Panc1 (cell line): ENCODE measurements at regions not wholly inside any gene's neighbourhood (a gene's known extent, or its start where the extent isn't known, plus 50 kb on each side); places are given as distances from the start of the nearest gene placed in this dataset.

ENCODE experiments used
- ATAC-seq: fragments of 200-7000 bp; cut with Tn5 transposase; 2 replicates; pipeline ENCODE4 v1.9.1; 2020; ENCODE audit warnings: mild to moderate bottlenecking, moderate library complexity
- BruUV-seq: library from RNA; stranded (reverse); fragments of 400-500 nt; replicated peaks from 2 replicates; lab custom pipeline; 2021; lab: Mats Ljungman, UMichigan
- CTCF ChIA-PET: fragments of 300-600 bp; sonication (Branson Sonifier 250); formaldehyde crosslinking; loops from one replicate; lab custom pipeline; 2022; ENCODE audit warnings: antibody characterized with exemption; lab: Charles Lee
- POLR2A ChIA-PET: fragments of 300-600 bp; sonication (Branson Sonifier 250); formaldehyde crosslinking; loops from one replicate; lab custom pipeline; 2022; ENCODE audit warnings: antibody characterized with exemption; lab: Charles Lee
- DNase-seq: peaks from one replicate; pipeline ENCODE4 v3.0.0-alpha.2; 2010; ENCODE audit warnings: low read depth, low spot score
- H3K27ac ChIP-seq: 2 replicates; pipeline ENCODE4 v1.5.1; 2011; ENCODE audit warnings: mild to moderate bottlenecking, low read length, inconsistent platforms
- H3K27me3 ChIP-seq: fragments of 200-500 bp; sonication (Bioruptor generic); 2 replicates; pipeline ENCODE4 v1.6.0; 2014; ENCODE audit warnings: low read length, inconsistent platforms; ENCODE audit not compliant: control insufficient read depth, insufficient read depth
- H3K36me3 ChIP-seq: fragments of 200-500 bp; sonication (Bioruptor generic); 2 replicates; pipeline ENCODE4 v1.5.1; 2014; ENCODE audit warnings: inconsistent platforms, mild to moderate bottlenecking, low read length, moderate library complexity; ENCODE audit not compliant: control insufficient read depth, insufficient read depth
- H3K4me1 ChIP-seq: 2 replicates; pipeline ENCODE4 v1.5.1; 2011; ENCODE audit warnings: inconsistent platforms, mild to moderate bottlenecking, low read length, moderate library complexity; ENCODE audit not compliant: control insufficient read depth, insufficient read depth
- H3K4me3 ChIP-seq, 2 experiments: 2 replicates each; pipeline ENCODE4 v1.5.1; 2011 to 2012; ENCODE audit warnings: low read depth in 2 of 2, low read length in 2 of 2, mild to moderate bottlenecking in 2 of 2, inconsistent platforms in 1 of 2, moderate library complexity in 1 of 2
- H3K9me3 ChIP-seq: fragments of 200-500 bp; sonication (Bioruptor generic); 2 replicates; pipeline ENCODE4 v1.5.1; 2014; ENCODE audit warnings: low read depth, mild to moderate bottlenecking, inconsistent platforms, low read length, moderate library complexity; ENCODE audit not compliant: control insufficient read depth, insufficient read depth
- POLR2AphosphoS5 ChIP-seq: IDR thresholded peaks from 2 replicates; pipeline ENCODE4 v1.6.1; 2012; ENCODE audit warnings: mild to moderate bottlenecking, low read depth, low read length, moderate library complexity
- SIN3A ChIP-seq: IDR thresholded peaks from 2 replicates; pipeline ENCODE4 v1.6.1; 2012; ENCODE audit warnings: low read depth, mild to moderate bottlenecking, low read length, moderate library complexity, borderline replicate concordance; ENCODE audit not compliant: insufficient read depth
- TCF7L2 ChIP-seq: IDR thresholded peaks from 2 replicates; pipeline ENCODE4 v1.6.1; 2011; ENCODE audit warnings: mild to moderate bottlenecking, low read depth, low read length, inconsistent platforms
- in situ Hi-C: cut with HindIII; loops from 2 replicates; pipeline ENCODE4 v1.10.0; 2016; ENCODE audit warnings: low sequenced_read_pairs, low pct_unique_long_range_greater_than_20kb
- intact Hi-C: fragments of 100-400 bp; cut with micrococcal nuclease; formaldehyde crosslinking; loops from one replicate; pipeline ENCODE4 v1.10.0; 2022; ENCODE audit not compliant: unreplicated experiment
- TF ChIP-seq, protein P1 (sequence below): fragments of 450-650 bp; IDR thresholded peaks from 2 replicates; pipeline ENCODE4 v1.5.1; 2017; ENCODE audit warnings: mild to moderate bottlenecking
- TF ChIP-seq, protein P2 (sequence below), 2 experiments: IDR thresholded peaks; 2 replicates each; pipeline ENCODE4 v1.6.1; 2011 to 2012; ENCODE audit warnings: low read depth in 2 of 2, control low read depth in 1 of 2, low read length in 1 of 2, mild to moderate bottlenecking in 1 of 2, moderate library complexity in 1 of 2; ENCODE audit not compliant: insufficient read depth in 1 of 2

DNA sequence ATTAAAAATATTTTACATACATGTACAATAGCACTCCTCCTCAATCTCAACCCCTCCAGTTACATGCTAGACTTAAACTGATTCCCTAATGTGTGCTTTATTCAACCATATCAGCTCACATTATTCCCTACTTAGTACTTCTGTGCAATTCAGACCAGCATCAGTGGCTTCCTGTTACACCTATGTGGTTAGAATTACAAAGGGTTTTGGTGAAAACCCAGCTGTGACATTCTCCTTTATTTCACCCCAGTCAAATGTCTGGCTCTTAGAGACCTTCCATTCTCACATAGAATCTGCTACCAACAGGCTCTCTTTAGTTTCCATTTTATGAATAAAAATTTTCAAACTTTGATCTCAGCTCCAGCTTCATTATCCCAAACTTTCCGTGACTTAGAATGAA, 85.2 kb upstream of the SLC7A11 start:
- intact Hi-C loops (no loop called here), in situ Hi-C loops (no loop called here)
- BruUV-seq, result no TSS peak
- no peak for TF ChIP-seq POLR2AphosphoS5
- no peak for TF ChIP-seq TCF7L2
- TF ChIP-seq, protein P1, sequence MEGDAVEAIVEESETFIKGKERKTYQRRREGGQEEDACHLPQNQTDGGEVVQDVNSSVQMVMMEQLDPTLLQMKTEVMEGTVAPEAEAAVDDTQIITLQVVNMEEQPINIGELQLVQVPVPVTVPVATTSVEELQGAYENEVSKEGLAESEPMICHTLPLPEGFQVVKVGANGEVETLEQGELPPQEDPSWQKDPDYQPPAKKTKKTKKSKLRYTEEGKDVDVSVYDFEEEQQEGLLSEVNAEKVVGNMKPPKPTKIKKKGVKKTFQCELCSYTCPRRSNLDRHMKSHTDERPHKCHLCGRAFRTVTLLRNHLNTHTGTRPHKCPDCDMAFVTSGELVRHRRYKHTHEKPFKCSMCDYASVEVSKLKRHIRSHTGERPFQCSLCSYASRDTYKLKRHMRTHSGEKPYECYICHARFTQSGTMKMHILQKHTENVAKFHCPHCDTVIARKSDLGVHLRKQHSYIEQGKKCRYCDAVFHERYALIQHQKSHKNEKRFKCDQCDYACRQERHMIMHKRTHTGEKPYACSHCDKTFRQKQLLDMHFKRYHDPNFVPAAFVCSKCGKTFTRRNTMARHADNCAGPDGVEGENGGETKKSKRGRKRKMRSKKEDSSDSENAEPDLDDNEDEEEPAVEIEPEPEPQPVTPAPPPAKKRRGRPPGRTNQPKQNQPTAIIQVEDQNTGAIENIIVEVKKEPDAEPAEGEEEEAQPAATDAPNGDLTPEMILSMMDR, result no peak
- TF ChIP-seq, protein P2, sequence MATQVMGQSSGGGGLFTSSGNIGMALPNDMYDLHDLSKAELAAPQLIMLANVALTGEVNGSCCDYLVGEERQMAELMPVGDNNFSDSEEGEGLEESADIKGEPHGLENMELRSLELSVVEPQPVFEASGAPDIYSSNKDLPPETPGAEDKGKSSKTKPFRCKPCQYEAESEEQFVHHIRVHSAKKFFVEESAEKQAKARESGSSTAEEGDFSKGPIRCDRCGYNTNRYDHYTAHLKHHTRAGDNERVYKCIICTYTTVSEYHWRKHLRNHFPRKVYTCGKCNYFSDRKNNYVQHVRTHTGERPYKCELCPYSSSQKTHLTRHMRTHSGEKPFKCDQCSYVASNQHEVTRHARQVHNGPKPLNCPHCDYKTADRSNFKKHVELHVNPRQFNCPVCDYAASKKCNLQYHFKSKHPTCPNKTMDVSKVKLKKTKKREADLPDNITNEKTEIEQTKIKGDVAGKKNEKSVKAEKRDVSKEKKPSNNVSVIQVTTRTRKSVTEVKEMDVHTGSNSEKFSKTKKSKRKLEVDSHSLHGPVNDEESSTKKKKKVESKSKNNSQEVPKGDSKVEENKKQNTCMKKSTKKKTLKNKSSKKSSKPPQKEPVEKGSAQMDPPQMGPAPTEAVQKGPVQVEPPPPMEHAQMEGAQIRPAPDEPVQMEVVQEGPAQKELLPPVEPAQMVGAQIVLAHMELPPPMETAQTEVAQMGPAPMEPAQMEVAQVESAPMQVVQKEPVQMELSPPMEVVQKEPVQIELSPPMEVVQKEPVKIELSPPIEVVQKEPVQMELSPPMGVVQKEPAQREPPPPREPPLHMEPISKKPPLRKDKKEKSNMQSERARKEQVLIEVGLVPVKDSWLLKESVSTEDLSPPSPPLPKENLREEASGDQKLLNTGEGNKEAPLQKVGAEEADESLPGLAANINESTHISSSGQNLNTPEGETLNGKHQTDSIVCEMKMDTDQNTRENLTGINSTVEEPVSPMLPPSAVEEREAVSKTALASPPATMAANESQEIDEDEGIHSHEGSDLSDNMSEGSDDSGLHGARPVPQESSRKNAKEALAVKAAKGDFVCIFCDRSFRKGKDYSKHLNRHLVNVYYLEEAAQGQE (IDR thresholded peaks at IDR 0.05; ENCODE audit: insufficient read depth in 1 of 2, low read depth in 2 of 2, low read length in 1 of 2), result no peak
- no peak for TF ChIP-seq SIN3A
- H3K36me3 ChIP-seq, result no peaks in the 10 kb centered on the region
- ATAC-seq (no peak), DNase-seq (no peak)
- no peak overlapping the region for H3K4me3 ChIP-seq
- POLR2A ChIA-PET, result no interaction called here
- no peak overlapping the region for H3K27ac ChIP-seq
- no peaks in the 10 kb centered on the region for H3K9me3 ChIP-seq
- H3K4me1 ChIP-seq, result no peaks in the 10 kb centered on the region
- no peaks in the 10 kb centered on the region for H3K27me3 ChIP-seq
- CTCF ChIA-PET, result no interaction called here

DNA sequence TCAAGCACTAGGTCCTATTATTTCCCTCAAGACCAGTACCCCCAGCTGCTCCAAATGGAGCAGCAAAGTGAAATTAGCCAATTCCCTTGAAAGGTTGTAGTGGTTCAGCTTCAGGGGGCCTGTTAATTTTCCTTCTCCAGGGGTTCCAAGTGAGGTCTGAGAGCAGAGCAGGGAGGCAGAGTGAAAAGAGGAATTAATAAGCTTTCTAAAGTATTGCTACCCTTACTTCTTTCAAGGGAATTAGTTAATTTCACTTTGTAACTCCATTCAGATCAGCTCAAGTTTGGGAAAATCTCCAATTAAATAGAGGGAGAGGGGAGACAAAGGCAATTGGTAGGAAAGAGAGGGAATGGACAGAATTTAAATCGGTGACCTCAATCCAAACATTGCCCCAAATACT, 78.7 kb upstream of the SLC7A11 start:
- no peak for DNase-seq
- POLR2A ChIA-PET, result no interaction called here
- H3K27ac ChIP-seq, result no peak overlapping the region
- H3K4me1 ChIP-seq, result no peaks in the 10 kb centered on the region
- in situ Hi-C loops, result no loop called here
- intact Hi-C loops, result no loop called here
- no peak overlapping the region for H3K4me3 ChIP-seq
- BruUV-seq, result no TSS peak
- H3K9me3 ChIP-seq, result no peaks in the 10 kb centered on the region
- ATAC-seq, result no peak
- H3K27me3 ChIP-seq, result no peaks in the 10 kb centered on the region
- H3K36me3 ChIP-seq, result no peaks in the 10 kb centered on the region
- TF ChIP-seq TCF7L2 (no peak), POLR2AphosphoS5 (no peak), SIN3A (no peak)
- TF ChIP-seq, protein P2 (IDR thresholded peaks at IDR 0.05; ENCODE audit: insufficient read depth in 1 of 2, low read depth in 2 of 2, low read length in 1 of 2), result no peak
- TF ChIP-seq, protein P1, result no peak
- CTCF ChIA-PET, result no interaction called here
